ENCODE measurements at regions not wholly inside any gene's neighbourhood (a gene's known extent, or its start where the extent isn't known, plus 50 kb on each side); places are given as distances from the start of the nearest gene placed in this dataset.

- DNase-seq (ENCODE audit: low spot score) = peak; percentile 26
- no peak overlapping the region for H3K4me3 ChIP-seq
- 63% methylated on average over 14 of the region's 14 CpGs for WGBS
- TF ChIP-seq POLR2A (IDR thresholded peaks at IDR 0.05) (no peak), CTCF (IDR thresholded peaks at IDR 0.05) (no peak)
- H3K27ac ChIP-seq = no peak overlapping the region
- no peaks in the 10 kb centered on the region for H3K27me3 ChIP-seq (replicated peaks; ENCODE audit: insufficient read depth)
- intact Hi-C loops (cut with DNase I) = no loop called here
- no peaks in the 10 kb centered on the region for H3K4me1 ChIP-seq (replicated peaks)
- no peaks in the 10 kb centered on the region for H3K9me3 ChIP-seq
- H3K36me3 ChIP-seq = no peaks in the 10 kb centered on the region
These were observed 126.4 kb upstream of the COL5A1 start for GRCh38 chr9:134515026-134515821.

GRCh38 chr9:134516464-134516863, 125.1 kb upstream of the COL5A1 start:
- WGBS = 82% methylated on average over 5 of the region's 5 CpGs
- no peaks in the 10 kb centered on the region for H3K4me1 ChIP-seq (replicated peaks)
- DNase-seq (ENCODE audit: low spot score) = no peak
- H3K4me3 ChIP-seq = no peak overlapping the region
- no peaks in the 10 kb centered on the region for H3K9me3 ChIP-seq
- no peak overlapping the region for H3K27ac ChIP-seq
- intact Hi-C loops (cut with DNase I) = no loop called here
- no peaks in the 10 kb centered on the region for H3K36me3 ChIP-seq
- no peaks in the 10 kb centered on the region for H3K27me3 ChIP-seq (replicated peaks; ENCODE audit: insufficient read depth)
- TF ChIP-seq CTCF (IDR thresholded peaks at IDR 0.05) (no peak), POLR2A (IDR thresholded peaks at IDR 0.05) (no peak), POLR2AphosphoS5 (IDR thresholded peaks at IDR 0.05) (no peak)

- Histone ChIP-seq H3K4me1 (replicated peaks) (no peaks in the 10 kb centered on the region), H3K27me3 (replicated peaks; ENCODE audit: insufficient read depth) (no peaks in the 10 kb centered on the region), H3K4me3 (no peak overlapping the region), H3K9me3 (no peaks in the 10 kb centered on the region), H3K36me3 (no peaks in the 10 kb centered on the region), H3K27ac (no peak overlapping the region)
- 86% methylated on average over 17 of the region's 18 CpGs for WGBS
- no peak for TF ChIP-seq POLR2A (IDR thresholded peaks at IDR 0.05)
- no peak for TF ChIP-seq POLR2AphosphoS5 (IDR thresholded peaks at IDR 0.05)
- TF ChIP-seq CTCF (IDR thresholded peaks at IDR 0.05) = no peak
- intact Hi-C loops (cut with DNase I) = no loop called here
- DNase-seq (ENCODE audit: low spot score) = no peak
These were observed 124.4 kb upstream of the COL5A1 start for GRCh38 chr9:134517069-134517680.

- DNase-seq (ENCODE audit: low spot score) = no peak
- H3K36me3 ChIP-seq = no peaks in the 10 kb centered on the region
- no peaks in the 10 kb centered on the region for H3K4me1 ChIP-seq (replicated peaks)
- TF ChIP-seq POLR2A (IDR thresholded peaks at IDR 0.05) = no peak
- no peak for TF ChIP-seq CTCF (IDR thresholded peaks at IDR 0.05)
- TF ChIP-seq POLR2AphosphoS5 (IDR thresholded peaks at IDR 0.05) = no peak
- intact Hi-C loops (cut with DNase I) = no loop called here
- no peak overlapping the region for H3K27ac ChIP-seq
- H3K4me3 ChIP-seq = no peak overlapping the region
- 86% methylated on average over 28 of the region's 28 CpGs for WGBS
- no peaks in the 10 kb centered on the region for H3K9me3 ChIP-seq
- no peaks in the 10 kb centered on the region for H3K27me3 ChIP-seq (replicated peaks; ENCODE audit: insufficient read depth)
These were observed 123.5 kb upstream of the COL5A1 start for GRCh38 chr9:134518004-134518606.

Data from prostate gland (tissue), 2 donors.